Mesenchymal stem cell (in vitro differentiated cells and primary cell): ENCODE measurements at regions not wholly inside any gene's neighbourhood (a gene's known extent, or its start where the extent isn't known, plus 50 kb on each side); places are given as distances from the start of the nearest gene placed in this dataset.

Experiments
- DNase-seq: peaks from one replicate; pipeline ENCODE4 v3.0.0-alpha.2; 2013
- H2AFZ ChIP-seq: one replicate; pipeline ENCODE4 v1.6.1; 2013; ENCODE audit warnings: low read depth, mild to moderate bottlenecking, control low read depth, inconsistent platforms, low read length, moderate library complexity
- H2AK5ac ChIP-seq: 2 replicates; pipeline ENCODE4 v1.6.1; 2013; ENCODE audit warnings: low read length, moderate library complexity, mild to moderate bottlenecking, inconsistent platforms; ENCODE audit not compliant: severe bottlenecking
- H2BK120ac ChIP-seq: one replicate; pipeline ENCODE4 v1.6.1; 2013; ENCODE audit warnings: low read depth, mild to moderate bottlenecking, inconsistent platforms, low read length, moderate library complexity
- H2BK12ac ChIP-seq, 2 experiments: one replicate each; pipeline ENCODE4 v1.6.1; 2013; ENCODE audit warnings: inconsistent platforms in 2 of 2, low read length in 2 of 2, mild to moderate bottlenecking in 2 of 2, moderate library complexity in 2 of 2, control low read depth in 1 of 2
- H2BK15ac ChIP-seq: one replicate; pipeline ENCODE4 v1.6.1; 2013; ENCODE audit warnings: mild to moderate bottlenecking, low read depth, inconsistent platforms; ENCODE audit not compliant: poor library complexity, severe bottlenecking
- H2BK5ac ChIP-seq: 2 replicates; pipeline ENCODE4 v1.6.1; 2013; ENCODE audit warnings: low read depth, mild to moderate bottlenecking, low read length, control low read depth, inconsistent platforms; ENCODE audit not compliant: poor library complexity, severe bottlenecking
- H3K14ac ChIP-seq, 2 experiments: one replicate each; pipeline ENCODE4 v1.6.1; 2013; ENCODE audit warnings: inconsistent platforms in 2 of 2, low read length in 2 of 2, control low read depth in 1 of 2, mild to moderate bottlenecking in 1 of 2, moderate library complexity in 1 of 2
- H3K18ac ChIP-seq, 2 experiments: one replicate each; pipeline ENCODE4 v1.6.1; 2013; ENCODE audit warnings: inconsistent platforms in 2 of 2, low read length in 2 of 2, control low read depth in 1 of 2, low read depth in 1 of 2, mild to moderate bottlenecking in 1 of 2
- H3K23ac ChIP-seq, 2 experiments: one replicate each; pipeline ENCODE4 v1.6.1; 2013; ENCODE audit warnings: inconsistent platforms in 2 of 2, low read length in 2 of 2, mild to moderate bottlenecking in 2 of 2, moderate library complexity in 2 of 2, control low read depth in 1 of 2
- H3K27ac ChIP-seq: 2 replicates; pipeline ENCODE4 v1.5.1; 2013; ENCODE audit warnings: mild to moderate bottlenecking, moderate library complexity, low read length, control low read depth, inconsistent platforms; ENCODE audit not compliant: poor library complexity, severe bottlenecking
- H3K27me3 ChIP-seq, 2 experiments: 2 replicates each; pipeline versions ENCODE4 v1.6.1 to v1.7.0; 2013; ENCODE audit warnings: low read length in 2 of 2, mild to moderate bottlenecking in 2 of 2, moderate library complexity in 2 of 2, control low read depth in 1 of 2, inconsistent platforms in 1 of 2; ENCODE audit not compliant: control insufficient read depth in 1 of 2, insufficient read depth in 1 of 2
- H3K36me3 ChIP-seq, 2 experiments: 2 replicates each; pipeline versions ENCODE4 v1.6.1 to v1.7.0; 2013; ENCODE audit warnings: low read length in 2 of 2, control low read depth in 1 of 2, inconsistent platforms in 1 of 2, low read depth in 1 of 2, mild to moderate bottlenecking in 1 of 2; ENCODE audit not compliant: insufficient read depth in 2 of 2, control insufficient read depth in 1 of 2
- H3K4ac ChIP-seq, 2 experiments: one replicate each; pipeline ENCODE4 v1.6.1; 2013; ENCODE audit warnings: inconsistent platforms in 2 of 2, low read length in 2 of 2, mild to moderate bottlenecking in 2 of 2, moderate library complexity in 2 of 2, control low read depth in 1 of 2, low read depth in 1 of 2
- H3K4me1 ChIP-seq: 2 replicates; pipeline ENCODE4 v1.6.1; 2013; ENCODE audit warnings: low read depth, low read length, control low read depth; ENCODE audit not compliant: control insufficient read depth, insufficient read depth
- H3K4me2 ChIP-seq: 2 replicates; pipeline ENCODE4 v1.6.1; 2013; ENCODE audit warnings: low read length, mild to moderate bottlenecking, inconsistent platforms; ENCODE audit not compliant: poor library complexity, severe bottlenecking
- H3K4me3 ChIP-seq, 2 experiments: 2 replicates each; pipeline versions ENCODE4 v1.5.1 to v1.7.0; 2013; ENCODE audit warnings: low read length in 2 of 2, mild to moderate bottlenecking in 2 of 2, control low read depth in 1 of 2, low read depth in 1 of 2; ENCODE audit not compliant: insufficient read depth in 1 of 2
- H3K79me1 ChIP-seq: replicated peaks from 2 replicates; pipeline ENCODE4 v1.6.1; 2013; ENCODE audit warnings: mild to moderate bottlenecking, control low read depth, low read length, inconsistent platforms; ENCODE audit not compliant: poor library complexity, severe bottlenecking
- H3K9ac ChIP-seq: 2 replicates; pipeline ENCODE4 v1.7.0; 2013; ENCODE audit warnings: mild to moderate bottlenecking, low read length, moderate library complexity
- H3K9me3 ChIP-seq: 2 replicates; pipeline ENCODE4 v1.7.0; 2013; ENCODE audit warnings: mild to moderate bottlenecking, low read length; ENCODE audit not compliant: control insufficient read depth
- H4K8ac ChIP-seq: one replicate; pipeline ENCODE4 v1.6.1; 2013; ENCODE audit warnings: inconsistent platforms, mild to moderate bottlenecking, low read length, moderate library complexity
- H4K91ac ChIP-seq: one replicate; pipeline ENCODE4 v1.6.1; 2013; ENCODE audit warnings: mild to moderate bottlenecking, low read length, inconsistent platforms
- WGBS: methylation state at CpG from one replicate; pipeline ENCODE4 v1.1.7; 2013; ENCODE audit warnings: mixed read lengths; 5-methylcytosine and 5-hydroxymethylcytosine counted together

DNA sequence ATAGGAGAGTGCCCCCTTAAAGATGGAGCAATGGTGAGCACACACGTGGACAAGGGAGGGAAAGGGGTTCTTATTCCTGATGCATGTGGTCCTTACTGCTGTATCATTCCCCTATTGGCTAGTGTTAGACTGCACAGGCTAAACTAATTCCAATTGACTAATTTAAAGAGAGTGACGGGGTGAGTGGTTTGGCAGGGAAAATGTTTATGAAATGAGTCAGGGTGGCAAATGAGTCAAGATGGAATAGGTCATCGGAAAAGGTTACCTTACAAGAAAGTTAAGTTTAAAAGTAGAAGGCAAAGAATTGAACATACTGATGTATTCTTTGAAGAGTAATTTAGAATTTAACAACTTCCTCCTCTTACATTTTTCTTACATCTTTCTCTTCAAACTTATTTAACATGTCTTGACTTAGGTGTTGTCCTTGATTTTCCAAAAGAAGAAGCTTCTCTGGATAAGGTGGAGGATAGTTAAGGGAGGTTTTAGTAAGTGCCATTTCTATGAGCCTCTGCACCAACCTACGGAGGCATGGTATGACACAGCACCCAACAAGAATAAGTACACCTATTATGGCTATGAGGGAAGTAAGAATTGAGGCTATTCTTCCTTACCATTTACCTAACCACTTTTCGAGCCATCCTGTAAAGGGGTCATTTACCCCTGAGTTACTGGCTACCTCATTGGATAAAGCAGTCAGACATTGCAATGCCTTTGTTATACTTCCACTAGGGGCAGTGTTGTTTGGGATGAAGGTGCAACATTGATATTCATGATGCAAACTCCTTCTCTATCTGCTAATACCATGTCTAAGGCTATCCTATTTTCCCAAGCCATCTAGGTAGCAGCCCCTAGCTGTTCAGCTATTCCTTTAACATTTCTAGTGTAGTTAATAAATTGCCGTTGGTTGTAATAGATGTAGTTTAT lies 1345.8 kb upstream of the LRRTM1 start:
- DNase-seq = peak; percentile 3
- H4K91ac ChIP-seq = no peak overlapping the region
- no peak overlapping the region for H4K8ac ChIP-seq
- no peaks in the 10 kb centered on the region for H3K4me1 ChIP-seq
- H2BK120ac ChIP-seq = no peak overlapping the region
- no peak overlapping the region for H2BK12ac ChIP-seq
- H3K18ac ChIP-seq = no peak overlapping the region
- no peak overlapping the region for H2AFZ ChIP-seq
- no peaks in the 10 kb centered on the region for H3K36me3 ChIP-seq
- H3K27ac ChIP-seq = no peak overlapping the region
- 30% methylated on average over 2 of the region's 6 CpGs for WGBS
- peaks cover 27% of the 10 kb centered on the region for H3K9me3 ChIP-seq
- no peak overlapping the region for H2AK5ac ChIP-seq
- no peak overlapping the region for H2BK5ac ChIP-seq
- H3K27me3 ChIP-seq = no peaks in the 10 kb centered on the region
- no peak overlapping the region for H3K14ac ChIP-seq
- no peak overlapping the region for H3K4me3 ChIP-seq
- no peak overlapping the region for H3K4ac ChIP-seq
- H3K4me2 ChIP-seq = no peak overlapping the region
- no peak overlapping the region for H2BK15ac ChIP-seq
- no peaks in the 10 kb centered on the region for H3K79me1 ChIP-seq
- no peak overlapping the region for H3K23ac ChIP-seq
- no peak overlapping the region for H3K9ac ChIP-seq

- no peaks in the 10 kb centered on the region for H3K36me3 ChIP-seq
- H2AFZ ChIP-seq = no peak overlapping the region
- no peak overlapping the region for H2BK120ac ChIP-seq
- no peak overlapping the region for H2BK12ac ChIP-seq
- no peaks in the 10 kb centered on the region for H3K4me1 ChIP-seq
- no peaks in the 10 kb centered on the region for H3K79me1 ChIP-seq
- H4K91ac ChIP-seq = no peak overlapping the region
- no peak overlapping the region for H3K14ac ChIP-seq
- H3K4me3 ChIP-seq = no peak overlapping the region
- no peak for DNase-seq
- no peak overlapping the region for H2BK15ac ChIP-seq
- no peak overlapping the region for H3K9ac ChIP-seq
- H2AK5ac ChIP-seq = no peak overlapping the region
- no peak overlapping the region for H3K4ac ChIP-seq
- H3K9me3 ChIP-seq = peaks cover 24% of the 10 kb centered on the region
- H3K27ac ChIP-seq = no peak overlapping the region
- H3K27me3 ChIP-seq = no peaks in the 10 kb centered on the region
- H3K4me2 ChIP-seq = no peak overlapping the region
- H3K18ac ChIP-seq = no peak overlapping the region
- H2BK5ac ChIP-seq = no peak overlapping the region
- no peak overlapping the region for H4K8ac ChIP-seq
- H3K23ac ChIP-seq = no peak overlapping the region
Measured at GRCh38 chr2:81648806-81649205, 1344.3 kb upstream of the LRRTM1 start.

DNA sequence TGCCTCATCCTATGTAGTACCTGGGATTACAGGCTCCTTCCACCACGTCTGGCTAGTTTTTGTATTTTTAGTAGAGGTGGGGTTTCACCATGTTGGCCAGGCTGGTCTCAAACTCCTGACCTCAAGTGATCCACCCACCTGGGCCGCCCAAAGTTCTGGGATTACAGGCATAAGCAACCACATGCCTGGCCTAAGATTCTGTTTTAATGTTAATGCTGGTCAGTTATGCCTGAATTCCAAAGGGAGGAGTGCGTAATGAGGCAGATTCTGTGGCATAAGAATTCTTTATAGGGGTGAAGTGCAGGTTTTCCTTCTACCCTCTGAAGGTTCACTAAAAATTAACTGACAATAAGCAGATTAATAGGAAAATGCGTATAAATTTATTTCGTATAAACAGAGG lies 1343.8 kb upstream of the LRRTM1 start:
- no peak overlapping the region for H2AFZ ChIP-seq
- H2BK5ac ChIP-seq = no peak overlapping the region
- no peak overlapping the region for H3K23ac ChIP-seq
- H3K9me3 ChIP-seq = peaks cover 21% of the 10 kb centered on the region
- no peaks in the 10 kb centered on the region for H3K4me1 ChIP-seq
- no peak overlapping the region for H3K4me3 ChIP-seq
- no peak overlapping the region for H3K18ac ChIP-seq
- H3K27ac ChIP-seq = no peak overlapping the region
- H3K79me1 ChIP-seq = no peaks in the 10 kb centered on the region
- no peaks in the 10 kb centered on the region for H3K27me3 ChIP-seq
- H3K9ac ChIP-seq = no peak overlapping the region
- no peak overlapping the region for H2BK12ac ChIP-seq
- 74% methylated on average over 5 of the region's 5 CpGs for WGBS
- no peak overlapping the region for H3K14ac ChIP-seq
- H2BK15ac ChIP-seq = no peak overlapping the region
- H4K91ac ChIP-seq = no peak overlapping the region
- no peak overlapping the region for H3K4me2 ChIP-seq
- no peaks in the 10 kb centered on the region for H3K36me3 ChIP-seq
- H3K4ac ChIP-seq = no peak overlapping the region
- H4K8ac ChIP-seq = no peak overlapping the region
- no peak for DNase-seq
- no peak overlapping the region for H2AK5ac ChIP-seq
- H2BK120ac ChIP-seq = no peak overlapping the region

- Histone ChIP-seq H3K23ac (no peak overlapping the region), H3K4me1 (no peaks in the 10 kb centered on the region), H2BK12ac (no peak overlapping the region), H3K4ac (no peak overlapping the region), H3K9me3 (peaks cover 23% of the 10 kb centered on the region), H3K27ac (no peak overlapping the region), H3K14ac (no peak overlapping the region), H3K4me2 (no peak overlapping the region), H2BK15ac (no peak overlapping the region), H2BK5ac (no peak overlapping the region), H4K91ac (no peak overlapping the region), H3K79me1 (no peaks in the 10 kb centered on the region), H3K18ac (no peak overlapping the region), H2AFZ (no peak overlapping the region), H3K9ac (no peak overlapping the region), H3K4me3 (no peak overlapping the region), H4K8ac (no peak overlapping the region), H3K36me3 (no peaks in the 10 kb centered on the region), H2BK120ac (no peak overlapping the region), H2AK5ac (no peak overlapping the region), H3K27me3 (no peaks in the 10 kb centered on the region)
- no peak for DNase-seq
Measured at GRCh38 chr2:81647715-81648230, 1343.2 kb upstream of the LRRTM1 start.
